OCI-LY1 (cell line): ENCODE measurements at regions not wholly inside any gene's neighbourhood (a gene's known extent, or its start where the extent isn't known, plus 50 kb on each side); places are given as distances from the start of the nearest gene placed in this dataset.

Experiments
- EZH2 ChIP-seq: fragments of 200-600 bp; sonication (generic), shearing (Covaris generic); IDR thresholded peaks from 2 replicates; pipeline ENCODE4 v1.8.0; 2017; ENCODE audit warnings: borderline replicate concordance, mixed run types, mild to moderate bottlenecking, antibody characterized with exemption, low read length, moderate library complexity, mixed read lengths
- TF ChIP-seq, protein P1 (sequence below): fragments of 200-600 bp; sonication (generic), shearing (Covaris generic); IDR thresholded peaks from 2 replicates; pipeline ENCODE4 v1.5.1; 2017; ENCODE audit warnings: mild to moderate bottlenecking, antibody characterized with exemption, low read length, moderate library complexity, mixed read lengths

DNA sequence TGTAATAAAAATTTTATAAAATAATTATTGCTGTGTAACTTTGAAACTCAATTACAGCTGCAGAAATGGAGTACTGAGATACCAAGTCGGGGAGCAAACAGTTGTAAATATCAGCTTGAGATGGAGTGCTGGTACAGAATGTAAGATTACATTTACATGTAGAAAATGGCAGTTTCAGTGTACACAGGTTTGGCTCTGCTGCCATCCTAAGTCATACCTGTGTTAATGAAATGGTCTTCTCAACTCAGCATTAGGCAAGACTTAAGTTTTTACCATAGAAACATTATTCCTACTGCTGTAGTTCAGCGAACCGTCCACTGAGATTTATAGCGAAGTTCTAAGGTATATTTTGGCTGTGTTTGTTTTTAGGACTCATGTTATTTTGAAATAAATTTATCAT, 110.1 kb upstream of the TBL1XR1 start:
- TF ChIP-seq, protein P1, sequence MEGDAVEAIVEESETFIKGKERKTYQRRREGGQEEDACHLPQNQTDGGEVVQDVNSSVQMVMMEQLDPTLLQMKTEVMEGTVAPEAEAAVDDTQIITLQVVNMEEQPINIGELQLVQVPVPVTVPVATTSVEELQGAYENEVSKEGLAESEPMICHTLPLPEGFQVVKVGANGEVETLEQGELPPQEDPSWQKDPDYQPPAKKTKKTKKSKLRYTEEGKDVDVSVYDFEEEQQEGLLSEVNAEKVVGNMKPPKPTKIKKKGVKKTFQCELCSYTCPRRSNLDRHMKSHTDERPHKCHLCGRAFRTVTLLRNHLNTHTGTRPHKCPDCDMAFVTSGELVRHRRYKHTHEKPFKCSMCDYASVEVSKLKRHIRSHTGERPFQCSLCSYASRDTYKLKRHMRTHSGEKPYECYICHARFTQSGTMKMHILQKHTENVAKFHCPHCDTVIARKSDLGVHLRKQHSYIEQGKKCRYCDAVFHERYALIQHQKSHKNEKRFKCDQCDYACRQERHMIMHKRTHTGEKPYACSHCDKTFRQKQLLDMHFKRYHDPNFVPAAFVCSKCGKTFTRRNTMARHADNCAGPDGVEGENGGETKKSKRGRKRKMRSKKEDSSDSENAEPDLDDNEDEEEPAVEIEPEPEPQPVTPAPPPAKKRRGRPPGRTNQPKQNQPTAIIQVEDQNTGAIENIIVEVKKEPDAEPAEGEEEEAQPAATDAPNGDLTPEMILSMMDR: peak; percentile 45; the same call in 1 of the 2 replicates
- no peak for TF ChIP-seq EZH2
